ENCODE measurements at regions not wholly inside any gene's neighbourhood (a gene's known extent, or its start where the extent isn't known, plus 50 kb on each side); places are given as distances from the start of the nearest gene placed in this dataset.
"Not testable (repeated sequence)": the region's sequence is repeated elsewhere in the genome, so short reads cannot be mapped to it uniquely, and the experiment has no call there.

- TF ChIP-seq, protein P1, sequence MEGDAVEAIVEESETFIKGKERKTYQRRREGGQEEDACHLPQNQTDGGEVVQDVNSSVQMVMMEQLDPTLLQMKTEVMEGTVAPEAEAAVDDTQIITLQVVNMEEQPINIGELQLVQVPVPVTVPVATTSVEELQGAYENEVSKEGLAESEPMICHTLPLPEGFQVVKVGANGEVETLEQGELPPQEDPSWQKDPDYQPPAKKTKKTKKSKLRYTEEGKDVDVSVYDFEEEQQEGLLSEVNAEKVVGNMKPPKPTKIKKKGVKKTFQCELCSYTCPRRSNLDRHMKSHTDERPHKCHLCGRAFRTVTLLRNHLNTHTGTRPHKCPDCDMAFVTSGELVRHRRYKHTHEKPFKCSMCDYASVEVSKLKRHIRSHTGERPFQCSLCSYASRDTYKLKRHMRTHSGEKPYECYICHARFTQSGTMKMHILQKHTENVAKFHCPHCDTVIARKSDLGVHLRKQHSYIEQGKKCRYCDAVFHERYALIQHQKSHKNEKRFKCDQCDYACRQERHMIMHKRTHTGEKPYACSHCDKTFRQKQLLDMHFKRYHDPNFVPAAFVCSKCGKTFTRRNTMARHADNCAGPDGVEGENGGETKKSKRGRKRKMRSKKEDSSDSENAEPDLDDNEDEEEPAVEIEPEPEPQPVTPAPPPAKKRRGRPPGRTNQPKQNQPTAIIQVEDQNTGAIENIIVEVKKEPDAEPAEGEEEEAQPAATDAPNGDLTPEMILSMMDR (IDR thresholded peaks at IDR 0.05): no peak
- Histone ChIP-seq H3K4me3 (no peak overlapping the region), H3K9me3 (no peaks in the 10 kb centered on the region), H3K27ac (no peak overlapping the region), H3K27me3 (peaks cover 0 to 12% of the 10 kb centered on the region in 2 donors), H3K4me1 (no peaks in the 10 kb centered on the region), H3K36me3 (no peaks in the 10 kb centered on the region)
- DNase-seq (no peak), ATAC-seq (no peak)
- intact Hi-C loops (cut with DNase I): no loop called here
Measured at GRCh38 chr13:111664696-111665095, 344.3 kb downstream of the TEX29 start.

DNA sequence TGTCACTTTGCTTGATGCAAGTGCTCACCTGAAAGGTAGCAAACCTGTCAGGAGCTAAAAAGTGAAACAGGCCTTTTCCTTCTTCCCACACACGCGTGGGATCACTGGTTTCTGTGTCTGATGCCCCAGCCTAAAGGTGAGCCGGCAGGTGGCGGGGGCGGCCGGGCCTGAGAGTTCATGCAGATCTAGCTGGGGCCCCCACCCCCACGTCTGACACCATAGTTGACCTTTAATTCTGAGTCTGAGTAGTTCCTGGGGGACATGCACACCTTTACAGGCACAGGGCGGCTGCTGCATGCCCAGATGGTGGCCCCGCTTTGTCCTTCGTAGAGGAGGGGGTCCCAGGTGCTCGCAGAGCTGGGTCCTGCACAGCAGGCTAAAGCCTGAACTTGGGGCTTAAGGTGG, 345.3 kb downstream of the TEX29 start:
- DNase-seq (no peak), ATAC-seq (no peak)
- no peak overlapping the region for H3K27ac ChIP-seq
- H3K27me3 ChIP-seq: peaks cover 0 to 7% of the 10 kb centered on the region in 2 donors
- no peaks in the 10 kb centered on the region for H3K4me1 ChIP-seq
- no peaks in the 10 kb centered on the region for H3K9me3 ChIP-seq
- H3K4me3 ChIP-seq: no peak overlapping the region
- intact Hi-C loops (cut with DNase I): no loop called here
- TF ChIP-seq, protein P1 (IDR thresholded peaks at IDR 0.05): no peak
- H3K36me3 ChIP-seq: no peaks in the 10 kb centered on the region

DNA sequence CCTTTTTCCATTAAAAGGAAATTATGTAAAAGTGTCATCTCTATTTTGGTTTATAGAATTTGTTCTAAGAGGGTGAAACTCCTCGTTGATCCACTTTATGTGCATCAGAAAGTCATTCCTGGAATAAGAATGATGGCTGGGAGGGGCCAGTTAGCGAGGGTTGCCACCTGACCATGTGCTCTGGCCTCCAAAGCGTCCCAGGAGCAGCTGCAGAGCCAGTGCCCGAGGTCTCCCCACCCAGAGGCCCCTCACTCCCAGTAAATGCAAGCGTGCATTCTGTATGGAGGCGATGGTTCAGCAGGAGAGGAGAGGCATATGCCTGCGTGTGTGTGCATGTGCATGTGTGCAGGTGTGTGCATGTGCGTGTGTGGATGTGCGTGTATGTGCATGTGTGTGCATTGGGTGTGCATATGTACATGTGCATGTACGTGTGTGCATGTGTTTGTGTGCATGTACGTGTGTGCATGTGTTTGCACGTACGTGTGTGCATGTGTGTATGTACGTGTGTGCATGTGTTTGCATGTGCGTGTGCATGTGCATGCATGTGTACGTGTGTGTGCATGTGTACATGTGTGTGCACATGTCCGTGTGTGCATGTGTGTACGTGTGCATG, 345.8 kb downstream of the TEX29 start:
- intact Hi-C loops (cut with DNase I): no loop called here
- TF ChIP-seq, protein P1 (IDR thresholded peaks at IDR 0.05): no peak
- DNase-seq: no peak
- Histone ChIP-seq H3K36me3 (no peaks in the 10 kb centered on the region), H3K4me3 (no peak overlapping the region), H3K9me3 (no peaks in the 10 kb centered on the region), H3K27me3 (peaks cover 0 to 7% of the 10 kb centered on the region in 2 donors), H3K27ac (no peak overlapping the region), H3K4me1 (no peaks in the 10 kb centered on the region)
- ATAC-seq: no peak

- Histone ChIP-seq H3K4me3 (no peak overlapping the region), H3K4me1 (no peaks in the 10 kb centered on the region), H3K9me3 (no peaks in the 10 kb centered on the region), H3K27me3 (peaks cover 0 to 7% of the 10 kb centered on the region in 2 donors), H3K27ac (no peak overlapping the region), H3K36me3 (no peaks in the 10 kb centered on the region)
- TF ChIP-seq, protein P1 (IDR thresholded peaks at IDR 0.05): no peak
- ATAC-seq (no peak), DNase-seq (no peak)
- intact Hi-C loops (cut with DNase I): no loop called here
Measured at GRCh38 chr13:111667757-111668156, 347.3 kb downstream of the TEX29 start.

DNA sequence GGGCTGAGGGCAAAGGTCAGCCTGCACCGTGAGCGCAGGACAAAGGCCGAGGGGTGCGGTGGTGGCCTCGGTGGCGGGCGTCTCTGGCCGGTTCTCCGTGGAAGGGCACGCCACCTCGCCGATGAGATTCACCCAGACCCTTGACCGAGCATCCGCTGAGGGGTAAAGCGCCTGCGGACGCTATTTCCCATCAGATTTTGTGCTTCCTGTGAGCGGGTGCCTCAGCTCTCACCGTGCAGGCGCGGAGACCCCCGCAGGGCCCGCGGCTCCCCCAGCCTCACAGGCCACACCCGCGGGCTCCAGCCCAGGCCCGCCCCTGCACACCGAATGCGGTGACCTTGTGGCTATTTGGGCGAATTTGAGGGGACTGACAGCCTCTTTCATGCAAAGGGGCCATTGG, 348.0 kb downstream of the TEX29 start:
- ATAC-seq: no peak
- no peaks in the 10 kb centered on the region for H3K9me3 ChIP-seq
- intact Hi-C loops (cut with DNase I): no loop called here

DNA sequence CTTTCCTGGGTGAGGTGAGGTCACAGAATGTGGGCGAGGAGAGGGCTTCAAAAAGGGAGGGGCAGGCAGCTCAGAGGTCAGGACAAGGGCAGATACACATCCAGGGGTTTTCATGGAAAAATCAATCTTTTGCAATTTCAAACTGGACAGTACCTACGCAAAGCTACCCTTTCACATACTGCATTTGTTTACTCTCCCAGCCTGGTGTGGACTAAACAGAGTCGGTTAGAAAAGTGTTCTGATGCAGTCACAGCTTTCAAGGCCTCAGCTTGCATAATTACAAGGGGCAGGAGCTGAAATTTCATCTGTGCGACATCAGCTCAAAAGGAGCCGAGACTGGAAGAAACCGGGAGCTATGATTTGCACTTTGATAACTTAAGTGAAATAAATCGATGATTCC, 351.8 kb downstream of the TEX29 start:
- H3K4me1 ChIP-seq; H3K27me3 ChIP-seq; ATAC-seq; H3K27ac ChIP-seq; intact Hi-C loops (cut with DNase I); DNase-seq; H3K36me3 ChIP-seq; H3K9me3 ChIP-seq; H3K4me3 ChIP-seq: not testable (repeated sequence)

More for the DNA sequence above, 348.0 kb downstream of the TEX29 start:
- H3K4me1 ChIP-seq: no peaks in the 10 kb centered on the region
- H3K27ac ChIP-seq: no peak overlapping the region
- TF ChIP-seq, protein P1 (IDR thresholded peaks at IDR 0.05): no peak
- no peak overlapping the region for H3K4me3 ChIP-seq
- H3K27me3 ChIP-seq: peaks cover 0 to 7% of the 10 kb centered on the region in 2 donors
- peak in 1 of 4 donors; percentile 68 for DNase-seq
- H3K36me3 ChIP-seq: no peaks in the 10 kb centered on the region

DNA sequence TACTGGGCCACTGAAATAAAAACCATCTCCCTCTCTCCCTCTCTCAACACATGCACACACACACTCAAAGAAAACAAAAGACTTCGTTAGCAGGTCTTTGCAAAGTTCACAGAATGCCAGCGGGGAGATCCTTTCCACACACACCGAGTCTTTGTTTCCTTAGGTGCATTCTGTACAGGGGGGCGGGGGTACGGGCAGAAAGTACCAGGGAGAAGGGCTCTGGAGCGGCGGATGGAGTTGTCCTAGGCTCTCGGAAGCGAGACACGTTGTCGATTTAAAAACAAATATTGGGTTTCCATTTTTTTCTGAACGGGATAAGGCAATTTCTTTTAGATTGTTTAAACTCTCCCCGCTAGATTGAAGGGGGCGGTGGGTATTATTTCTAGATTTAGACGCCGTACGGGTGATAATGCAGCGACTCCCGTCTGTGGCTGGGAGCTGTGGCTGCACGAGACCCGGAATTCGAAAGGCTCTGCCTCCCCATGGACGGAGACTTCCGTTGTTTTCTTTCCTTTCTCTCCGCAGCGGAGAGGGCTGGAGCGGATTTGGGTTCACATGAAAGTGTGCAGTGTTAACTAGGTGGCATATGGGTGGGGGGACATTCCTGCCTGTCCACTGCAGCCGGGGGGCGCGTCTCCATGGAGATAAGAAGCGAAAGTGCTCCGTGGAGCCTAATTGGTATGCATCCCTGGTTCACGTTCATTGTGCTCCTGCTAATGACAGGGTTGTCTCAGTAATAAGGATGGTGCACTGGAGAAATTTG, 357.9 kb downstream of the TEX29 start:
- H3K27me3 ChIP-seq; H3K4me1 ChIP-seq; H3K36me3 ChIP-seq; H3K9me3 ChIP-seq; DNase-seq; H3K4me3 ChIP-seq; H3K27ac ChIP-seq; ATAC-seq; intact Hi-C loops (cut with DNase I): not testable (repeated sequence)

GRCh38 chr13:111679645-111680044, 359.2 kb downstream of the TEX29 start:
- intact Hi-C loops (cut with DNase I); H3K9me3 ChIP-seq; H3K27me3 ChIP-seq; H3K27ac ChIP-seq; DNase-seq; H3K4me1 ChIP-seq; H3K4me3 ChIP-seq; H3K36me3 ChIP-seq; ATAC-seq: not testable (repeated sequence)

Measured in left lung (tissue), 4 donors.